ENCODE measurements at regions not wholly inside any gene's neighbourhood (a gene's known extent, or its start where the extent isn't known, plus 50 kb on each side); places are given as distances from the start of the nearest gene placed in this dataset.
"Not testable (repeated sequence)": the region's sequence is repeated elsewhere in the genome, so short reads cannot be mapped to it uniquely, and the experiment has no call there.

DNA sequence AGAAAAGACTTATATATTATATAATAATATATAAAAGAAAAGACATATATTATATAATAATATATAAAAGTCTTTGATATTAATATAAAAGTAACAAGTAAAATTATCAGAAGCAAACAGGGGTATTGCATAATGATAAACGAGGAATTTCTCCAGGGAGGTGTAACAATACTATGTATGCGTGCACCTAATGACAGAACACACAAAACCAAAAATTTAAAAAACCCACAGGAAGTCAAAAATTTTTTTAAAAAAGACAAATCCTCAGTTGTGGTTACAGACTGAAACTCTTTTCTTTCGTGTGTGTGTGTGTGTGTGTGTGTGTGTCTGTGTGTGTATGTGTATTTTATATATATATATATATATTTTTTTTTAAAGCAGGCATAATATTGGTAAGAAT, 279.2 kb upstream of the DPP6 start:
- Histone ChIP-seq H2AK9ac (replicated peaks; ENCODE audit: low read depth, low read length, poor library complexity) (no peak overlapping the region), H3K4me2 (ENCODE audit: low read depth, low read length) (no peak overlapping the region), H3K27ac (ENCODE audit: insufficient read depth, low read length) (no peak overlapping the region), H3K4me1 (ENCODE audit: control insufficient read depth, insufficient read depth, low read length) (no peaks in the 10 kb centered on the region), H2AFZ (replicated peaks; ENCODE audit: low read length, poor library complexity) (no peak overlapping the region), H2BK20ac (ENCODE audit: low read depth, low read length) (no peak overlapping the region), H2BK15ac (ENCODE audit: low read depth, low read length) (no peak overlapping the region), H3K23ac (ENCODE audit: low read depth, low read length) (no peak overlapping the region), H4K91ac (ENCODE audit: insufficient read depth, low read depth, low read length) (no peak overlapping the region), H3K56ac (ENCODE audit: extremely low read depth, insufficient read depth, low read length) (no peak overlapping the region), H2BK5ac (ENCODE audit: low read depth, low read length, poor library complexity, severe bottlenecking) (no peak overlapping the region), H3K4me3 (ENCODE audit: insufficient read depth, low read depth, low read length) (no peak overlapping the region), H2AK5ac (ENCODE audit: low read depth, low read length) (no peak overlapping the region), H3K14ac (replicated peaks; ENCODE audit: low read depth, low read length) (no peak overlapping the region), H3K4ac (ENCODE audit: low read depth, low read length) (no peak overlapping the region), H3K9ac (ENCODE audit: low read depth, low read length) (no peak overlapping the region), H4K5ac (ENCODE audit: low read depth, low read length) (no peak overlapping the region), H3K79me1 (ENCODE audit: low read depth in 1 of 2, low read length in 2 of 2) (no peaks in the 10 kb centered on the region), H4K8ac (ENCODE audit: low read depth in 2 of 2, low read length in 2 of 2) (no peak overlapping the region), H3K36me3 (ENCODE audit: control insufficient read depth, insufficient read depth, low read length) (no peaks in the 10 kb centered on the region), H3K9me3 (ENCODE audit: control insufficient read depth, insufficient read depth, low read length) (no peaks in the 10 kb centered on the region), H3K27me3 (ENCODE audit: control insufficient read depth, insufficient read depth, low read length) (no peaks in the 10 kb centered on the region), H2BK120ac (ENCODE audit: low read depth, low read length) (no peak overlapping the region), H4K20me1 (ENCODE audit: insufficient read depth, low read length) (no peaks in the 10 kb centered on the region), H3K18ac (ENCODE audit: low read depth, low read length) (no peak overlapping the region), H3K9me1 (ENCODE audit: insufficient read depth, low read length) (no peaks in the 10 kb centered on the region)
- ChIA-PET CTCF (no interaction called here), POLR2A (ENCODE audit: unreplicated experiment) (no interaction called here)
- dilution Hi-C loops (cut with HindIII; ENCODE audit: low sequenced_read_pairs, unreplicated experiment) (no loop called here), in situ Hi-C loops (cut with MboI; ENCODE audit: low sequenced_read_pairs) (no loop called here), intact Hi-C loops (cut with micrococcal nuclease) (no loop called here)
- no peak for ATAC-seq (ENCODE audit: low read depth)
- BruUV-seq (replicated peaks) = no TSS peak
- no CpG with 5 or more reads among the region's 3 CpGs for WGBS, 2 experiments (ENCODE audit: extremely low coverage in 2 of 2, insufficient read length in 1 of 2)
- DNase-seq = no peak
- no peak for TF ChIP-seq RFX5 (IDR thresholded peaks at IDR 0.05; ENCODE audit: low read depth, low read length)
- TF ChIP-seq MXI1 (IDR thresholded peaks at IDR 0.05; ENCODE audit: borderline replicate concordance, low read depth, low read length) = no peak
- TF ChIP-seq, protein P1, sequence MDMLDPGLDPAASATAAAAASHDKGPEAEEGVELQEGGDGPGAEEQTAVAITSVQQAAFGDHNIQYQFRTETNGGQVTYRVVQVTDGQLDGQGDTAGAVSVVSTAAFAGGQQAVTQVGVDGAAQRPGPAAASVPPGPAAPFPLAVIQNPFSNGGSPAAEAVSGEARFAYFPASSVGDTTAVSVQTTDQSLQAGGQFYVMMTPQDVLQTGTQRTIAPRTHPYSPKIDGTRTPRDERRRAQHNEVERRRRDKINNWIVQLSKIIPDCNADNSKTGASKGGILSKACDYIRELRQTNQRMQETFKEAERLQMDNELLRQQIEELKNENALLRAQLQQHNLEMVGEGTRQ (IDR thresholded peaks at IDR 0.05; ENCODE audit: low read depth, low read length) = no peak
- no peak for TF ChIP-seq MAZ (IDR thresholded peaks at IDR 0.05; ENCODE audit: borderline replicate concordance, low read depth, low read length)

DNA sequence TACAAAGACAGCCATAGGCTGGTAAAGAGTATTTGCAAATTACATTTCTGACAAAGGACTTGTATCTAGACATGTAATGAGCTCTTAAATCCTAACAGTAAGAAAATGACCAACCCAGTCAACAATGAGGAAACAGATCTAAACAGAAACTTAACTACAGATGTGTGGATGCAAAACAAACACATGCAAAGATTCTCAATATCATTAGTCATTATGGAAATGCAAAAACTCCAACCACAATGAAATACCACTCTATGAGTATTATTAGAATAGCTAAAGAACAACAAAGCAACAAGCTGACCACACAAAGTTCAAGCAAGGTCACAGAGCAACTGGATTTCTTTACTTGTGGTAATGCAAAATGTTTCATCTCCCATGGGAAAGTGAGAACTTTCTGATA, 275.3 kb upstream of the DPP6 start:
- H3K4ac ChIP-seq (ENCODE audit: low read depth, low read length); H3K18ac ChIP-seq (ENCODE audit: low read depth, low read length); H2BK120ac ChIP-seq (ENCODE audit: low read depth, low read length); H4K8ac ChIP-seq (ENCODE audit: low read depth in 2 of 2, low read length in 2 of 2); H3K4me3 ChIP-seq (ENCODE audit: insufficient read depth, low read depth, low read length); H2AK9ac ChIP-seq (replicated peaks; ENCODE audit: low read depth, low read length, poor library complexity); POLR2A ChIA-PET (ENCODE audit: unreplicated experiment); H2AK5ac ChIP-seq (ENCODE audit: low read depth, low read length); DNase-seq; H3K56ac ChIP-seq (ENCODE audit: extremely low read depth, insufficient read depth, low read length); H2BK20ac ChIP-seq (ENCODE audit: low read depth, low read length); H3K9ac ChIP-seq (ENCODE audit: low read depth, low read length); H4K91ac ChIP-seq (ENCODE audit: insufficient read depth, low read depth, low read length); CTCF ChIA-PET; H3K79me1 ChIP-seq (ENCODE audit: low read depth in 1 of 2, low read length in 2 of 2); H2AFZ ChIP-seq (replicated peaks; ENCODE audit: low read length, poor library complexity); H2BK15ac ChIP-seq (ENCODE audit: low read depth, low read length); H3K36me3 ChIP-seq (ENCODE audit: control insufficient read depth, insufficient read depth, low read length); intact Hi-C loops (cut with micrococcal nuclease); H3K9me1 ChIP-seq (ENCODE audit: insufficient read depth, low read length); H3K4me2 ChIP-seq (ENCODE audit: low read depth, low read length); dilution Hi-C loops (cut with HindIII; ENCODE audit: low sequenced_read_pairs, unreplicated experiment); H3K4me1 ChIP-seq (ENCODE audit: control insufficient read depth, insufficient read depth, low read length); H3K9me3 ChIP-seq (ENCODE audit: control insufficient read depth, insufficient read depth, low read length); H2BK5ac ChIP-seq (ENCODE audit: low read depth, low read length, poor library complexity, severe bottlenecking); H3K27me3 ChIP-seq (ENCODE audit: control insufficient read depth, insufficient read depth, low read length); BruUV-seq (replicated peaks); H4K5ac ChIP-seq (ENCODE audit: low read depth, low read length); H3K23ac ChIP-seq (ENCODE audit: low read depth, low read length); H3K14ac ChIP-seq (replicated peaks; ENCODE audit: low read depth, low read length); H4K20me1 ChIP-seq (ENCODE audit: insufficient read depth, low read length); ATAC-seq (ENCODE audit: low read depth); in situ Hi-C loops (cut with MboI; ENCODE audit: low sequenced_read_pairs); H3K27ac ChIP-seq (ENCODE audit: insufficient read depth, low read length): not testable (repeated sequence)
